Esophagus squamous epithelium (tissue), 4 donors: ENCODE measurements at regions not wholly inside any gene's neighbourhood (a gene's known extent, or its start where the extent isn't known, plus 50 kb on each side); places are given as distances from the start of the nearest gene placed in this dataset.

Experiments used
- CTCF ChIP-seq, 6 experiments: fragments of 450-650 bp in 4 of 6; fragments of 200-600 bp in 2 of 6; sonication (generic) in 2 of 6; IDR thresholded peaks; one replicate each; pipeline ENCODE4 v1.5.1; 2016 to 2019; ENCODE audit warnings: antibody characterized with exemption in 6 of 6, mild to moderate bottlenecking in 4 of 6, moderate library complexity in 4 of 6
- POLR2A ChIP-seq, 4 donors: fragments of 450-650 bp; IDR thresholded peaks; one replicate each; pipeline ENCODE4 v1.6.1; 2017; ENCODE audit warnings: antibody characterized with exemption in 4 of 4, mild to moderate bottlenecking in 4 of 4, moderate library complexity in 3 of 4

DNA sequence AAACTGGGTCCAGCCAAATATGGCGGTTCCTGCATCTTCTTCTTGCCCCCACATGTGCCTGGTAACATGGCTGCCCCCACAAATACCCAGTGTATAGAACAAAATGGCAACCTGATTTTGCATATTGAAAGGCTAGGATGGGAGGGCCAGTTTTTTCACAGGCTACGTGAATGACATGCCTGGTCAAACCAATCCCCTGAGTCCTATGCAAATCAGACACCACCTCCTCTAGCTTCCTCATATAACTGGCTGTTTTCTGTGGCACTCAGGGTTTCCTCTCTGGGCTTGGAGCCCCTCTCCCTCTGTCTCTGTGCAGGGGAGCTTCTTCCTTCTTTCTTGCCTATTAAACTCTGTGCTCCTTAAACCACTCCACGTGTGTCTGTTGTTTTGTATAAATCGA, 372.1 kb downstream of the KIF16B start:
- TF ChIP-seq CTCF (IDR thresholded peaks at IDR 0.05) (no peak), POLR2A (IDR thresholded peaks at IDR 0.05) (no peak)
